GM23338 (cell line): ENCODE measurements at regions not wholly inside any gene's neighbourhood (a gene's known extent, or its start where the extent isn't known, plus 50 kb on each side); places are given as distances from the start of the nearest gene placed in this dataset.

Source experiments
- ATAC-seq: fragments of 200-7000 bp; cut with Tn5 transposase; 3 replicates; pipeline ENCODE4 v1.9.1; 2020
- DNase-seq: peaks from one replicate; pipeline ENCODE4 v3.0.0-alpha.2; 2015; ENCODE audit warnings: low spot score
- H2AFZ ChIP-seq: fragments of 200-600 bp; sonication (generic); 2 replicates; pipeline ENCODE4 v1.8.0; 2016; ENCODE audit warnings: antibody characterized with exemption, mild to moderate bottlenecking, moderate library complexity
- H3F3A ChIP-seq: fragments of 200-600 bp; sonication (generic); replicated peaks from 2 replicates; pipeline ENCODE4 v1.8.0; 2017; ENCODE audit warnings: antibody characterized with exemption, mixed run types, low read depth
- H3K27ac ChIP-seq: fragments of 200-600 bp; sonication (generic); 2 replicates; pipeline ENCODE4 v1.6.1; 2016; ENCODE audit warnings: low read depth
- H3K27me3 ChIP-seq: fragments of 200-600 bp; sonication (generic); 2 replicates; pipeline ENCODE4 v1.8.0; 2016; ENCODE audit warnings: mild to moderate bottlenecking, mixed run types, moderate library complexity; ENCODE audit not compliant: insufficient read depth
- H3K36me3 ChIP-seq: fragments of 200-600 bp; sonication (generic); 2 replicates; pipeline ENCODE4 v1.8.0; 2016; ENCODE audit warnings: mild to moderate bottlenecking; ENCODE audit not compliant: insufficient read depth
- H3K4me1 ChIP-seq: fragments of 200-600 bp; sonication (generic); 2 replicates; pipeline ENCODE4 v1.8.0; 2016; ENCODE audit warnings: mild to moderate bottlenecking, moderate library complexity; ENCODE audit not compliant: insufficient read depth
- H3K4me2 ChIP-seq: fragments of 200-600 bp; sonication (generic); 2 replicates; pipeline ENCODE4 v1.7.1; 2017; ENCODE audit warnings: mixed run types
- H3K4me3 ChIP-seq: fragments of 200-600 bp; sonication (generic); 2 replicates; pipeline ENCODE4 v1.6.1; 2016; ENCODE audit warnings: mixed run types
- H3K79me2 ChIP-seq: fragments of 200-600 bp; sonication (generic); replicated peaks from 2 replicates; pipeline ENCODE4 v1.8.0; 2017; ENCODE audit warnings: mild to moderate bottlenecking; ENCODE audit not compliant: insufficient read depth
- H3K9me2 ChIP-seq: fragments of 200-600 bp; sonication (generic); 2 replicates; pipeline ENCODE4 v1.8.0; 2017; ENCODE audit not compliant: insufficient read depth
- H4K20me1 ChIP-seq: fragments of 200-600 bp; sonication (generic); replicated peaks from 2 replicates; pipeline ENCODE4 v1.8.0; 2017; ENCODE audit warnings: mild to moderate bottlenecking; ENCODE audit not compliant: insufficient read depth
- H3K27ac Mint-ChIP-seq: 2 replicates; pipeline ENCODE4 v1.8.0; 2020; ENCODE audit warnings: inconsistent platforms, mild to moderate bottlenecking, moderate library complexity, mixed read lengths
- H3K27me3 Mint-ChIP-seq: 3 replicates; pipeline ENCODE4 v1.8.0; 2022; ENCODE audit warnings: low read depth, mild to moderate bottlenecking, moderate library complexity, mixed read lengths, inconsistent platforms; ENCODE audit not compliant: insufficient read depth, poor library complexity
- H3K36me3 Mint-ChIP-seq: 3 replicates; pipeline ENCODE4 v1.8.0; 2021; ENCODE audit warnings: low read depth, mild to moderate bottlenecking, inconsistent platforms, moderate library complexity, mixed read lengths
- H3K4me1 Mint-ChIP-seq: 3 replicates; pipeline ENCODE4 v1.8.0; 2020; ENCODE audit warnings: mild to moderate bottlenecking, inconsistent platforms, mixed read lengths
- H3K4me3 Mint-ChIP-seq: 3 replicates; pipeline ENCODE4 v1.8.0; 2021; ENCODE audit warnings: moderate library complexity, mild to moderate bottlenecking, inconsistent platforms, mixed read lengths
- H3K9me3 Mint-ChIP-seq: 3 replicates; pipeline ENCODE4 v1.8.0; 2020; ENCODE audit warnings: moderate library complexity, mild to moderate bottlenecking, inconsistent platforms, mixed read lengths
- CREB1 ChIP-seq: fragments of 250-450 bp; sonication (Bioruptor Pico); IDR thresholded peaks from 2 replicates; pipeline ENCODE4 v1.5.0; 2020; ENCODE audit warnings: low read depth, mild to moderate bottlenecking, moderate library complexity
- EZH2 ChIP-seq: fragments of 200-600 bp; sonication (generic); IDR thresholded peaks from one replicate; pipeline ENCODE4 v1.8.0; 2017; ENCODE audit warnings: antibody characterized with exemption, mild to moderate bottlenecking, low read depth; ENCODE audit not compliant: unreplicated experiment
- EZH2phosphoT487 ChIP-seq: fragments of 200-600 bp; sonication (generic); IDR thresholded peaks from one replicate; pipeline ENCODE4 v1.8.1; 2018; ENCODE audit warnings: antibody characterized with exemption; ENCODE audit not compliant: unreplicated experiment
- JUNB ChIP-seq: IDR thresholded peaks from one replicate; pipeline ENCODE4 v1.6.1; 2016; ENCODE audit warnings: antibody characterized with exemption; ENCODE audit not compliant: unreplicated experiment
- NANOG ChIP-seq: IDR thresholded peaks from 2 replicates; pipeline ENCODE4 v1.6.1; 2016; ENCODE audit warnings: antibody characterized with exemption, borderline replicate concordance
- POLR2AphosphoS5 ChIP-seq: IDR thresholded peaks from 2 replicates; pipeline ENCODE4 v1.6.1; 2016; ENCODE audit warnings: antibody characterized with exemption, low read depth
- STAT1 ChIP-seq: IDR thresholded peaks from one replicate; pipeline ENCODE4 v1.6.1; 2016; ENCODE audit warnings: antibody characterized with exemption; ENCODE audit not compliant: unreplicated experiment
- ZNF114 ChIP-seq: fragments of 250-450 bp; sonication (Bioruptor Pico); IDR thresholded peaks from 2 replicates; pipeline ENCODE4 v1.5.0; 2020; ENCODE audit warnings: mild to moderate bottlenecking, moderate library complexity
- ZNF331 ChIP-seq: fragments of 250-450 bp; sonication (Bioruptor Pico); IDR thresholded peaks from 2 replicates; pipeline ENCODE4 v1.5.0; 2020; ENCODE audit warnings: low read depth, mild to moderate bottlenecking, moderate library complexity
- TF ChIP-seq, protein P1 (sequence below): IDR thresholded peaks from one replicate; pipeline ENCODE4 v1.6.1; 2018; ENCODE audit warnings: antibody characterized with exemption; ENCODE audit not compliant: unreplicated experiment
- TF ChIP-seq, protein P2 (sequence below): fragments of 250-450 bp; sonication (Bioruptor Pico); IDR thresholded peaks from 2 replicates; pipeline ENCODE4 v1.5.0; 2020; ENCODE audit warnings: mild to moderate bottlenecking, moderate library complexity
- TF ChIP-seq, protein P3 (sequence below): IDR thresholded peaks from 2 replicates; pipeline ENCODE4 v1.6.1; 2016; ENCODE audit warnings: antibody characterized with exemption
- TF ChIP-seq, protein P4 (sequence below), 2 experiments: fragments of 200-600 bp in 1 of 2; sonication (generic) in 1 of 2; conservative IDR thresholded peaks; 2 replicates each; pipeline versions ENCODE4 v1.5.1 to v1.6.1; 2016 to 2017; ENCODE audit warnings: antibody characterized with exemption in 2 of 2, low read depth in 2 of 2, mild to moderate bottlenecking in 2 of 2, moderate library complexity in 1 of 2

DNA sequence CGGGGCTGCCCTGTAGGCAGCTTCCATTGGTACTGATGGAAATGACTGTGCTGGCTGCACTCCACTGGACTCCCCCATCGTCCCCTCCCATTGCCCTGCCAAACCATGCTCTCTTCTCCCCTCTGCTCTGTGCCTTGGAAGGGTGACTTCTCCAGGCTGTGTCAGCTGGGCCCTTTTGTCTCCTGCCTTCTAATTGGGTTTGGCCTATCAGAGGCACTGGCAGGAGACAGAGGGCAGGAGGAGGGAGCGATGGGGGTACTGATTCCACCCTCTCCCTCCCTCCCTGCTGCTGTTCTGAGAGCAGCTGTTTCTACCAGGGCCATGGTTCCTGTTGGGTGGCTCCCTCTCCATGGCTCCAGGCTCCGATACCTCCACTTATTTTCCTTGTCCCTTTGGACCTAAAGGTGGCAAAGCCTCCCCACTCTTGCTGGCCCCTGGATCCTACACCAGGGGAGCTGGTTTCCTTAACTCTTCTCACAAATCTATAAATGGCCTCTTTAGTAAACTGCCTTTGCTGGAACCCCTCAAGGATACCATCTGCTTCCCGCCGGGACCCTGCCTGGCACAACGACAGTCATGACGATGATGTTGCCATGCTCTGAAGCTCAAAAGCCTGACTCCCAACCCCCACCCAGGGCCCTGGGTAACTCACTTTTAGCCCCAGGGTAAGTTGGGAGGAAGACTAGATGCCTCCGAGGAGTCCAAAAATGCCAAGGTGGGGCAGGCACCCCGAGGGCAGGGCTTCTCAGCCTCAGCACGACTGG, 123.8 kb upstream of the RPL38 start:
- Mint-ChIP-seq H3K9me3 (peaks cover 4% of the 10 kb centered on the region; the same call in 1 of the 3 replicates), H3K4me3 (no peak overlapping the region), H3K36me3 (no peaks in the 10 kb centered on the region), H3K4me1 (no peaks in the 10 kb centered on the region; the same call in 2 of the 3 replicates), H3K27me3 (no peaks in the 10 kb centered on the region), H3K27ac (no peak overlapping the region)
- Histone ChIP-seq H3K4me2 (no peak overlapping the region), H3K27me3 (no peaks in the 10 kb centered on the region), H3K27ac (no peak overlapping the region), H3K4me3 (no peak overlapping the region), H3K36me3 (no peaks in the 10 kb centered on the region), H3K79me2 (no peaks in the 10 kb centered on the region), H2AFZ (no peak overlapping the region), H3K4me1 (no peaks in the 10 kb centered on the region), H3K9me2 (peaks cover 9% of the 10 kb centered on the region; the same call in 1 of the 2 replicates), H4K20me1 (no peaks in the 10 kb centered on the region), H3F3A (no peaks in the 10 kb centered on the region)
- DNase-seq (no peak), ATAC-seq (no peak)
- TF ChIP-seq STAT1, result no peak
- TF ChIP-seq ZNF114 (CRISPR knock-in tag), result no peak
- TF ChIP-seq, protein P1, sequence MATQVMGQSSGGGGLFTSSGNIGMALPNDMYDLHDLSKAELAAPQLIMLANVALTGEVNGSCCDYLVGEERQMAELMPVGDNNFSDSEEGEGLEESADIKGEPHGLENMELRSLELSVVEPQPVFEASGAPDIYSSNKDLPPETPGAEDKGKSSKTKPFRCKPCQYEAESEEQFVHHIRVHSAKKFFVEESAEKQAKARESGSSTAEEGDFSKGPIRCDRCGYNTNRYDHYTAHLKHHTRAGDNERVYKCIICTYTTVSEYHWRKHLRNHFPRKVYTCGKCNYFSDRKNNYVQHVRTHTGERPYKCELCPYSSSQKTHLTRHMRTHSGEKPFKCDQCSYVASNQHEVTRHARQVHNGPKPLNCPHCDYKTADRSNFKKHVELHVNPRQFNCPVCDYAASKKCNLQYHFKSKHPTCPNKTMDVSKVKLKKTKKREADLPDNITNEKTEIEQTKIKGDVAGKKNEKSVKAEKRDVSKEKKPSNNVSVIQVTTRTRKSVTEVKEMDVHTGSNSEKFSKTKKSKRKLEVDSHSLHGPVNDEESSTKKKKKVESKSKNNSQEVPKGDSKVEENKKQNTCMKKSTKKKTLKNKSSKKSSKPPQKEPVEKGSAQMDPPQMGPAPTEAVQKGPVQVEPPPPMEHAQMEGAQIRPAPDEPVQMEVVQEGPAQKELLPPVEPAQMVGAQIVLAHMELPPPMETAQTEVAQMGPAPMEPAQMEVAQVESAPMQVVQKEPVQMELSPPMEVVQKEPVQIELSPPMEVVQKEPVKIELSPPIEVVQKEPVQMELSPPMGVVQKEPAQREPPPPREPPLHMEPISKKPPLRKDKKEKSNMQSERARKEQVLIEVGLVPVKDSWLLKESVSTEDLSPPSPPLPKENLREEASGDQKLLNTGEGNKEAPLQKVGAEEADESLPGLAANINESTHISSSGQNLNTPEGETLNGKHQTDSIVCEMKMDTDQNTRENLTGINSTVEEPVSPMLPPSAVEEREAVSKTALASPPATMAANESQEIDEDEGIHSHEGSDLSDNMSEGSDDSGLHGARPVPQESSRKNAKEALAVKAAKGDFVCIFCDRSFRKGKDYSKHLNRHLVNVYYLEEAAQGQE, result no peak
- TF ChIP-seq CREB1 (CRISPR knock-in tag), result no peak
- TF ChIP-seq ZNF331 (CRISPR knock-in tag), result no peak
- no peak for TF ChIP-seq EZH2
- TF ChIP-seq, protein P2, sequence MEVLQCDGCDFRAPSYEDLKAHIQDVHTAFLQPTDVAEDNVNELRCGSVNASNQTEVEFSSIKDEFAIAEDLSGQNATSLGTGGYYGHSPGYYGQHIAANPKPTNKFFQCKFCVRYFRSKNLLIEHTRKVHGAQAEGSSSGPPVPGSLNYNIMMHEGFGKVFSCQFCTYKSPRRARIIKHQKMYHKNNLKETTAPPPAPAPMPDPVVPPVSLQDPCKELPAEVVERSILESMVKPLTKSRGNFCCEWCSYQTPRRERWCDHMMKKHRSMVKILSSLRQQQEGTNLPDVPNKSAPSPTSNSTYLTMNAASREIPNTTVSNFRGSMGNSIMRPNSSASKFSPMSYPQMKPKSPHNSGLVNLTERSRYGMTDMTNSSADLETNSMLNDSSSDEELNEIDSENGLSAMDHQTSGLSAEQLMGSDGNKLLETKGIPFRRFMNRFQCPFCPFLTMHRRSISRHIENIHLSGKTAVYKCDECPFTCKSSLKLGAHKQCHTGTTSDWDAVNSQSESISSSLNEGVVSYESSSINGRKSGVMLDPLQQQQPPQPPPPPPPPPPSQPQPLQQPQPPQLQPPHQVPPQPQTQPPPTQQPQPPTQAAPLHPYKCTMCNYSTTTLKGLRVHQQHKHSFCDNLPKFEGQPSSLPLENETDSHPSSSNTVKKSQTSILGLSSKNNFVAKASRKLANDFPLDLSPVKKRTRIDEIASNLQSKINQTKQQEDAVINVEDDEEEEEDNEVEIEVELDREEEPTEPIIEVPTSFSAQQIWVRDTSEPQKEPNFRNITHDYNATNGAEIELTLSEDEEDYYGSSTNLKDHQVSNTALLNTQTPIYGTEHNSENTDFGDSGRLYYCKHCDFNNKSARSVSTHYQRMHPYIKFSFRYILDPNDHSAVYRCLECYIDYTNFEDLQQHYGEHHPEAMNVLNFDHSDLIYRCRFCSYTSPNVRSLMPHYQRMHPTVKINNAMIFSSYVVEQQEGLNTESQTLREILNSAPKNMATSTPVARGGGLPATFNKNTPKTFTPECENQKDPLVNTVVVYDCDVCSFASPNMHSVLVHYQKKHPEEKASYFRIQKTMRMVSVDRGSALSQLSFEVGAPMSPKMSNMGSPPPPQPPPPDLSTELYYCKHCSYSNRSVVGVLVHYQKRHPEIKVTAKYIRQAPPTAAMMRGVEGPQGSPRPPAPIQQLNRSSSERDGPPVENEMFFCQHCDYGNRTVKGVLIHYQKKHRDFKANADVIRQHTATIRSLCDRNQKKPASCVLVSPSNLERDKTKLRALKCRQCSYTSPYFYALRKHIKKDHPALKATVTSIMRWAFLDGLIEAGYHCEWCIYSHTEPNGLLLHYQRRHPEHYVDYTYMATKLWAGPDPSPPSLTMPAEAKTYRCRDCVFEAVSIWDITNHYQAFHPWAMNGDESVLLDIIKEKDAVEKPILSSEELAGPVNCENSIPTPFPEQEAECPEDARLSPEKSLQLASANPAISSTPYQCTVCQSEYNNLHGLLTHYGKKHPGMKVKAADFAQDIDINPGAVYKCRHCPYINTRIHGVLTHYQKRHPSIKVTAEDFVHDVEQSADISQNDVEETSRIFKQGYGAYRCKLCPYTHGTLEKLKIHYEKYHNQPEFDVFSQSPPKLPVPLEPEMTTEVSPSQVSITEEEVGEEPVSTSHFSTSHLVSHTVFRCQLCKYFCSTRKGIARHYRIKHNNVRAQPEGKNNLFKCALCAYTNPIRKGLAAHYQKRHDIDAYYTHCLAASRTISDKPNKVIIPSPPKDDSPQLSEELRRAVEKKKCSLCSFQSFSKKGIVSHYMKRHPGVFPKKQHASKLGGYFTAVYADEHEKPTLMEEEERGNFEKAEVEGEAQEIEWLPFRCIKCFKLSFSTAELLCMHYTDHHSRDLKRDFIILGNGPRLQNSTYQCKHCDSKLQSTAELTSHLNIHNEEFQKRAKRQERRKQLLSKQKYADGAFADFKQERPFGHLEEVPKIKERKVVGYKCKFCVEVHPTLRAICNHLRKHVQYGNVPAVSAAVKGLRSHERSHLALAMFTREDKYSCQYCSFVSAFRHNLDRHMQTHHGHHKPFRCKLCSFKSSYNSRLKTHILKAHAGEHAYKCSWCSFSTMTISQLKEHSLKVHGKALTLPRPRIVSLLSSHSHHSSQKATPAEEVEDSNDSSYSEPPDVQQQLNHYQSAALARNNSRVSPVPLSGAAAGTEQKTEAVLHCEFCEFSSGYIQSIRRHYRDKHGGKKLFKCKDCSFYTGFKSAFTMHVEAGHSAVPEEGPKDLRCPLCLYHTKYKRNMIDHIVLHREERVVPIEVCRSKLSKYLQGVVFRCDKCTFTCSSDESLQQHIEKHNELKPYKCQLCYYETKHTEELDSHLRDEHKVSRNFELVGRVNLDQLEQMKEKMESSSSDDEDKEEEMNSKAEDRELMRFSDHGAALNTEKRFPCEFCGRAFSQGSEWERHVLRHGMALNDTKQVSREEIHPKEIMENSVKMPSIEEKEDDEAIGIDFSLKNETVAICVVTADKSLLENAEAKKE (CRISPR knock-in tag), result no peak
- no peak for TF ChIP-seq NANOG
- TF ChIP-seq, protein P3, sequence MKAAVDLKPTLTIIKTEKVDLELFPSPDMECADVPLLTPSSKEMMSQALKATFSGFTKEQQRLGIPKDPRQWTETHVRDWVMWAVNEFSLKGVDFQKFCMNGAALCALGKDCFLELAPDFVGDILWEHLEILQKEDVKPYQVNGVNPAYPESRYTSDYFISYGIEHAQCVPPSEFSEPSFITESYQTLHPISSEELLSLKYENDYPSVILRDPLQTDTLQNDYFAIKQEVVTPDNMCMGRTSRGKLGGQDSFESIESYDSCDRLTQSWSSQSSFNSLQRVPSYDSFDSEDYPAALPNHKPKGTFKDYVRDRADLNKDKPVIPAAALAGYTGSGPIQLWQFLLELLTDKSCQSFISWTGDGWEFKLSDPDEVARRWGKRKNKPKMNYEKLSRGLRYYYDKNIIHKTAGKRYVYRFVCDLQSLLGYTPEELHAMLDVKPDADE, result no peak
- no peak for TF ChIP-seq POLR2AphosphoS5
- TF ChIP-seq, protein P4, sequence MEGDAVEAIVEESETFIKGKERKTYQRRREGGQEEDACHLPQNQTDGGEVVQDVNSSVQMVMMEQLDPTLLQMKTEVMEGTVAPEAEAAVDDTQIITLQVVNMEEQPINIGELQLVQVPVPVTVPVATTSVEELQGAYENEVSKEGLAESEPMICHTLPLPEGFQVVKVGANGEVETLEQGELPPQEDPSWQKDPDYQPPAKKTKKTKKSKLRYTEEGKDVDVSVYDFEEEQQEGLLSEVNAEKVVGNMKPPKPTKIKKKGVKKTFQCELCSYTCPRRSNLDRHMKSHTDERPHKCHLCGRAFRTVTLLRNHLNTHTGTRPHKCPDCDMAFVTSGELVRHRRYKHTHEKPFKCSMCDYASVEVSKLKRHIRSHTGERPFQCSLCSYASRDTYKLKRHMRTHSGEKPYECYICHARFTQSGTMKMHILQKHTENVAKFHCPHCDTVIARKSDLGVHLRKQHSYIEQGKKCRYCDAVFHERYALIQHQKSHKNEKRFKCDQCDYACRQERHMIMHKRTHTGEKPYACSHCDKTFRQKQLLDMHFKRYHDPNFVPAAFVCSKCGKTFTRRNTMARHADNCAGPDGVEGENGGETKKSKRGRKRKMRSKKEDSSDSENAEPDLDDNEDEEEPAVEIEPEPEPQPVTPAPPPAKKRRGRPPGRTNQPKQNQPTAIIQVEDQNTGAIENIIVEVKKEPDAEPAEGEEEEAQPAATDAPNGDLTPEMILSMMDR (conservative IDR thresholded peaks at IDR 0.05; ENCODE audit: low read depth in 2 of 2), result no peak
- no peak for TF ChIP-seq JUNB
- TF ChIP-seq EZH2phosphoT487, result no peak
